ENCODE measurements at regions not wholly inside any gene's neighbourhood (a gene's known extent, or its start where the extent isn't known, plus 50 kb on each side); places are given as distances from the start of the nearest gene placed in this dataset.

DNA sequence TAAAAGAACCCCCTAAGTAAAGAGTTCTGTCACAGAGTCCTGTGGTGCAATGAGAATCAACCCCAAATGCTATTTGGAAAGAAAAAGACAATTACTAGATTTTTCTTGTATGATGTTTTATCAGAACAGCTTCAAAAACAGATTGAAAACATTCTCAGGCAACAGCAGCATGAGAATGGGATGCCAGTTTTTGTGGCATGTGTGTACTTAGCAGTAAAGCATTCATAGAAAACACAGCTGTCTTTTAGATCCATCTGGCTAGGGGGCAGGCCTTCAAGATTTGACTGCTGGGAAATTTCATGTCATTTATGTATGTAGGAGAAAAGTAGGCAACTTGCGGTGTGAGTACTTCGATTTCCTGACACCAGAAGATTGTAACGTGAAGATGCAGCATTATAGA, 170.5 kb upstream of the HTR2A start:
- H3K4me2 ChIP-seq (ENCODE audit: control insufficient read depth, extremely low read depth, insufficient read depth, low read depth, low read length): no peak overlapping the region
- no peaks in the 10 kb centered on the region for H3K4me1 ChIP-seq (ENCODE audit: control insufficient read depth, extremely low read depth, insufficient read depth, low read length)
- H3K9ac ChIP-seq (ENCODE audit: control insufficient read depth, extremely low read depth, insufficient read depth, low read length): no peak overlapping the region
- TF ChIP-seq CTCF (optimal IDR thresholded peaks at IDR 0.05 in 1 of 3, IDR thresholded peaks at IDR 0.05 in 1 of 3, conservative IDR thresholded peaks at IDR 0.05 in 1 of 3; ENCODE audit: extremely low read depth in 1 of 3, insufficient read depth in 2 of 3, low read length in 3 of 3): no peak
- TF ChIP-seq EZH2 (IDR thresholded peaks at IDR 0.05; ENCODE audit: low read length): no peak
- no peaks in the 10 kb centered on the region for H4K20me1 ChIP-seq (ENCODE audit: control insufficient read depth, extremely low read depth, insufficient read depth, low read length)
- H3K4me3 ChIP-seq (ENCODE audit: control insufficient read depth in 2 of 3, extremely low read depth in 1 of 3, insufficient read depth in 2 of 3, low read depth in 1 of 3, low read length in 3 of 3): no peak overlapping the region
- H3K27ac ChIP-seq (ENCODE audit: control insufficient read depth, insufficient read depth, low read length): no peak overlapping the region
- DNase-seq (ENCODE audit: low read depth, low spot score) (no peak), FAIRE-seq (no peak)
- peaks cover 5% of the 10 kb centered on the region for H3K27me3 ChIP-seq (ENCODE audit: control insufficient read depth, extremely low read depth, insufficient read depth, low read length)
- H3K9me3 ChIP-seq (ENCODE audit: control insufficient read depth, low read depth, low read length): no peaks in the 10 kb centered on the region
- H3K79me2 ChIP-seq (ENCODE audit: control insufficient read depth, insufficient read depth, low read length): no peaks in the 10 kb centered on the region
- no peaks in the 10 kb centered on the region for H3K9me1 ChIP-seq (ENCODE audit: control insufficient read depth, extremely low read depth, insufficient read depth, low read length)
- H2AFZ ChIP-seq (ENCODE audit: control insufficient read depth, low read length): no peak overlapping the region
- dilution Hi-C loops (cut with MboI; ENCODE audit: extremely low pct_ligation_motif_present, low sequenced_read_pairs): no loop called here
- H3K36me3 ChIP-seq (ENCODE audit: control insufficient read depth in 2 of 2, extremely low read depth in 1 of 2, insufficient read depth in 2 of 2, low read length in 2 of 2): no peaks in the 10 kb centered on the region

GRCh38 chr13:47066226-47066625, 169.4 kb upstream of the HTR2A start:
- Histone ChIP-seq H3K4me3 (ENCODE audit: control insufficient read depth in 2 of 3, extremely low read depth in 1 of 3, insufficient read depth in 2 of 3, low read depth in 1 of 3, low read length in 3 of 3) (no peak overlapping the region), H3K4me2 (ENCODE audit: control insufficient read depth, extremely low read depth, insufficient read depth, low read depth, low read length) (no peak overlapping the region), H2AFZ (ENCODE audit: control insufficient read depth, low read length) (no peak overlapping the region), H3K27me3 (ENCODE audit: control insufficient read depth, extremely low read depth, insufficient read depth, low read length) (peaks cover 5% of the 10 kb centered on the region), H3K36me3 (ENCODE audit: control insufficient read depth in 2 of 2, extremely low read depth in 1 of 2, insufficient read depth in 2 of 2, low read length in 2 of 2) (no peaks in the 10 kb centered on the region), H3K4me1 (ENCODE audit: control insufficient read depth, extremely low read depth, insufficient read depth, low read length) (no peaks in the 10 kb centered on the region), H3K9me1 (ENCODE audit: control insufficient read depth, extremely low read depth, insufficient read depth, low read length) (no peaks in the 10 kb centered on the region), H3K9me3 (ENCODE audit: control insufficient read depth, low read depth, low read length) (no peaks in the 10 kb centered on the region), H3K27ac (ENCODE audit: control insufficient read depth, insufficient read depth, low read length) (no peak overlapping the region), H3K79me2 (ENCODE audit: control insufficient read depth, insufficient read depth, low read length) (no peaks in the 10 kb centered on the region), H3K9ac (ENCODE audit: control insufficient read depth, extremely low read depth, insufficient read depth, low read length) (no peak overlapping the region), H4K20me1 (ENCODE audit: control insufficient read depth, extremely low read depth, insufficient read depth, low read length) (no peaks in the 10 kb centered on the region)
- DNase-seq (ENCODE audit: low read depth, low spot score) (no peak), FAIRE-seq (no peak)
- dilution Hi-C loops (cut with MboI; ENCODE audit: extremely low pct_ligation_motif_present, low sequenced_read_pairs): no loop called here
- TF ChIP-seq CTCF (optimal IDR thresholded peaks at IDR 0.05 in 1 of 3, IDR thresholded peaks at IDR 0.05 in 1 of 3, conservative IDR thresholded peaks at IDR 0.05 in 1 of 3; ENCODE audit: extremely low read depth in 1 of 3, insufficient read depth in 2 of 3, low read length in 3 of 3): no peak
- TF ChIP-seq EZH2 (IDR thresholded peaks at IDR 0.05; ENCODE audit: low read length): no peak
